Hypothalamus (tissue), 51 donors: ENCODE measurements at regions not wholly inside any gene's neighbourhood (a gene's known extent, or its start where the extent isn't known, plus 50 kb on each side); places are given as distances from the start of the nearest gene placed in this dataset.

Source experiments
- DNase-seq, 51 donors: peaks; one replicate each; lab custom pipeline; 2025; lab: John Stamatoyannopoulos, UW

DNA sequence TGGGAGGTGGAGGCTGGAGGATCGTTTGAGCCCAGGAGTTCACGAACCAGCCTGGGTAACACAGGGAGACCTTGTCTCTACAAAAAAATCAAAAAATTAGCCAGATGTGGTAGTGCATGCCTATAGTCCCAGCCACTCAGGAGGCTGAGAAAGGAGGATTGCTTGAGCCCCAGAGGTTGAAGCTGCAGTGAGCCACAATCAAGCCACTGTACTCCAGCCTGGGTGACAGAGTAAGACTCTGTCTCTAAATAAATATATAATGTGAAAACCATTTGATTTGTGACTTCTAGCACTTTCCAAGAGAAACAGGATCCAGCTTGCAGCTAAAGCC, 459.1 kb downstream of the SOX9 start:
- DNase-seq, result no peak

DNA sequence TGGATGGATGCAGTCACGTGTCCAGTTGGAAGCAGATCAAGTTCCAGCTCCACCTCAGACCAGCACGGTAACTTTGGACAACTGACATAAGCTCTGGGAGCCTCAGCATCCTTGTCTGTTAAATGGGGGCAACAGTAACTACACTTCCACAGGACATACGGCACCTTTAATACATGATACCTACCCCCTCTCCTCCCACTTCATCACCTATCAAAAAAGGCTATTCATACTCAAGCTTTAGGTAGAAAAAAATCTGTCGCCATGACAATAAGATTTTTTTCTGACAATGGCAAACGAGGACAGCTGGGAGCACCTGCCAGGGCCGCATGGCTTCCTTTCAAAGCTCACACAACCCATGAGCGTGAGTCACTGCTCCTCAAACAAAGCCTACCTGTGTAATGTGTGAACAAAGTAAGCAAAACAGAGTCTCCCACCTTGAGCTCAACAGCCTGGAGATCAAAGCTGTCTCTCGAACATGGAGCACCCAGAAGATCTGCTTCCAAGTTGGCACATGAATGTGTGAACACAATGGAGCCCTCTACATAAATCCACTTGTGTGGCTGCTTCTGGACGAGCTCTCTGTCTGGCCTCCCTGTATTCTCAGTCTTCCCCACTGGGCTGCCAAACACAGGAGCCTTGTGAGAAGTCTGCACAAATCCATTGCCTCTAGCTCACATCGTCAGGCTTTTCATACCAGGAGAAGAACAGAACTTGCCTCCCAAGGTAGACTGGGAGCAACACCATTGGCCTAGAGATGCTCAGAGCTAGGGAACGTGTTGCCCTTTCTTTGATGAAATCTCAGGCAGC, 459.7 kb downstream of the SOX9 start:
- peak in 8 of 51 donors; percentile 12 to 59 (median 24) for DNase-seq

DNA sequence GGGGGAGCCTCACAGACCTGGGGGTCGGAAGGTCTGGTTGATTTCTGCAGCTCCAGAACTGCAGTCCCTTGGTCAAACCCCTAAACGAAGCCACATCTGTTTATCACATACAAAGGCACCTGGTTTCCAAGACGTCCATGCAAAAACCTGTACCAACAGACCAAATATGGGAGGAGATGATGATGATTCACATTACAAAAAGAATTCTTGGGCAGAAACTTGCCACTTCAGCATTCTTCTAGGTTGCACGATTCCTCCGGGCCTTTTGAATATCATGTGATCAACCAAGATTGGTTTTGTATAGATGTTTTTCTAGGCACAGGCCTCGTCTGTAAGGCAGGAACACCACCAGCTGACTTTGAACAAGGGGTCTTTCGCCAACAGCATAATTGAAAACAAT, 466.3 kb downstream of the SOX9 start:
- DNase-seq, result no peak

DNA sequence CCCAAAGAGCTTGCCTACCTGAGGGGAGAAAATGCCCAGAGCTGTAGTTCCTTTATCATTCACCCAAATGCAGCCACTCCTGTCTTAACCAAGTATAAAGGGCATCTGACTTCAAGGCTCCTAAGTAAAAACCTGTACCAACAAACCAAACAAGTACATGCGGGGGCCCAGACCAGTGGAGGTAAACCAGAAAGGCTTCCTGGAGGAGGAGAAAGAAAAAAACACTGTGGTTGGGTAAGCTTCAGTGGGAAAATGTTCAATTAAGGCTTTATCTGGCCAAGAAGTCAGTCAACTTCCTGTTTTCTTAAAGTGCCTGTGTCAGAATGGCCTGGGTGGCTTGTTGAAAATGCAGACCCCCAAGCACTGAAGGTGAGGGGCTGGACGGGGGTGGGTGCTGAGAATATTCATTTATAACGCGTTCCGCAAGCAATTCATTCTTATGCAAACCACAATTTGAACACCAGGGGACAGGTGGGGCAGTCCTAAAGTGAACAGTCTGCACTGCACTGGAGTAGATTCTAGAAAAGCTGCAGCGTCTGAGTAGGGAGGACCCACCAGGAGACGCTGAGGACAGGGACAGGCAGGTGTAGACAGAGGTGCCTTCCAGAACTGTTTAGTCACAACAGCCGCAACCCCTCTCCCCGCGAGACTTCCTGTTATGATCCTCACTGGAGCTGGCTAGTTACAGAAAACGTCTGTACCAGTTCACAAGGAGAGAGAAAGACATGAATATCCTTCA, 467.1 kb downstream of the SOX9 start:
- no peak for DNase-seq

DNA sequence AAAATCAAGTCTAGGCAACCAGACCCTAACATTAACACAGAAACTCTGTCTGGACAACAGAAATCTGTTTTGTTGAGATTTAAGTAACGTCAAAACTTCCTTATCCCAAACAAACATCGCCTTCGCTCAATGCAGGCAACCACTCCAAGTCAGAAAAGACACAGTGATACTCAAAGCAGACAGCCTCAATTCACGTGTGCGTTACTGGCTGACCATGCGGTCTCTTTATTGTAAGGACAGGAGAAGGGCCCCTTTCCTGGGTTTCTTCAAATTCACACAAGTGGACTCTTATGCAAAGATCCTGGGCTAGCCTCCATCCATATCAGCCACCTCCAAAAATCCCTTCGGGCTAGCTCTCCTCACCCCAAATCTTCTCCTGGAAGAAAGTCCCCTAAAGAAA, 467.7 kb downstream of the SOX9 start:
- DNase-seq, result peak in 1 of 51 donors; percentile 34

DNA sequence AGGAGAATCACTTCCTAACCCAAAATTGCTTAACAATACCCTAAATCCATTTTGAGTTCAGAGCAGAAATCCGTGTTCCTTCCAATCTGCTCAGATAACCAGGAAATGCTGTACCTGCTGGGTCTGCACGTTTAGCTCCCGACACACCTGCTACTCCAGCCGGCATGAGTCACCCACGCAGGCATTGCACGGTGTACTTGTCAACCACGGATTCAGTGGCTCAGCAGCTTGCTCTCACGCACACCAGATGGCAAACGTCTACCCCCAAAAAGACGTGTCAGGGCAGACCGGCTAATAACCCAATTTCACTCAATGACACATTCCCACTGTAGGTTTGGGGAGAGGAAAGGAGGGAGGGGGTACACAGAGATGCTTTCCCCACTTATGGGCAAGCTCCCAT, 468.1 kb downstream of the SOX9 start:
- DNase-seq, result peak in 11 of 51 donors; percentile 10 to 79 (median 26)

DNA sequence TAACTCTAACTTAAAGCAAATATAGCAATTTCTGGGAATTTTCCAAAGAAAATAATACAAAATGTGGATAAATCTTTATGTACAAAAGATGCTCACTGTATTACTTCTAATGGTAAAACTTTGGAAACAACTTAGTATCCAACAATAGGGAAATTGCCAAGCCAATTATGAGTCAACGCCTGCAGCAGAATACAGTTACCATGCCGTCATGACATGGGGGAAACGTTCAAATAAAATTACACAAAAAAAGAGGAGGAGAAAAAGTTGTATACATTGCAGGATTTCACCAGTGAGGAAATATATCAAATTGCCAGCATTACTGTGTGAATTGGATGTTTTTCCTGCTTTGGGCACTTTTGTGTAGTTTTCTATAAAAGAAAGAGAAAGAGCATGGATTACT, 469.6 kb downstream of the SOX9 start:
- no peak for DNase-seq

DNA sequence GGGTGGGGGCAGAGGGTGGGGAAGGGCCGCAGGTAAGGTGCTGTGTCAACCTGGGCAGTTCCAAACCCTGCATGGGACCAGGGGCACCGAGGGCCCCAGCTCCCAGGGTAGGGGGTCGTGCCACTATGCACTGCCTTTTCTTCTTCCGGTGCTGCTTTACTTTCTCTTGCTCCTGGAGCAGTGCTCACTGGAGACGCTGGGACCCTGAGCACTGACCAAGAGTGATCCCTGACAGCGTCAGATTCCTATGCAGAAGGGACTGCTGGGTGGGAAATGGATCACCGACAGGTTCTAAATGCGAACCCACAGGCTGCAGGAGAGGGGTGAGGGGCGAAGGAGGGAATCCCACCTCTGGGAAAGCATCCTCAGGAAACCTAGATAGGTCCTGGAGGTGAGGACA, 470.1 kb downstream of the SOX9 start:
- no peak for DNase-seq

DNA sequence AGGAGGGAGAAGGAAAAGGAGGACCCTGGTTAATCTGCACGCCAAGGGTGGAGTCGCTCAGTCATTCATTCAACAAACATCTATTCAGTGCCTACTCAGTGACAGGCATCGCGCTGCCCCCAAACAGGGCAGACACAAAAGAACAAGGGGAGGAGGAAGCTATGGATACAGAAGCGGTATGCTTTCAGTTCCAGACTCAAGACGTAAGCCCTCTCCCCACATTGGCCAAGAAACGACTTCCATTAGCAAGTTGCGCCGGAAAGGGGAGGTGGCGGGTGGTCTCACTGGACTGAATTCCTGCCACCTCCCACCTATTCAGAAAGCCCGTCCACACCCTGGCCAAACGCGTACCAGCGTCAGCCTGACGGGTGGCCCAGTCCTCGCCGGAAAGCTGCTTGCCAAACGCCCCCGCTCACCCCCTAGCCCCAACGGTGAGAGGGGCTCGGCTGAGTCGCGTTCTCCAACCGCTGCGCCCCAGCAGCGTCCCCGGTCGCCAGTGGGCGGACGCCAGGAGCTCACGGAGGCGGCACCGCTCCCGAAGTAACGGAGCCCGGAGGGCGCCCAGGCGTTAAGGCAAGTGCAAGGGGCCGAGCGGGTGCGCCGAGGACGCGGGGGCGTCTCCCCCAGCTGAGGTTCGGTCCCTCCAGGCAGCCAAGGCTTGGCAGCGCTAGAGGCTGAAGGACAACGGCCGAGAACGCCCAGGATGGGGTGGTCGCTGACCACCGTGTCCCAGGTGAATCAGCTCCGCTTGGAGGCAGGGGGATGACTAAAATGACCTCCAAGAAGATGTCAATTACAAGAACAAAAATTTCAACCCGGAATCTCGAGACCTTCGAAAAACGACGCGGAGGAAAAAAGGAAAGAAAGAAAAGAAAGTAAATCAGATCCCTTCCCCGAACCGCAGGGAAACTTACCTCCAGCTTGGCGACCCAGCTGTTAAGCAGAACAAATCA, 470.7 kb downstream of the SOX9 start:
- DNase-seq, result peak in 6 of 51 donors; percentile 15 to 54 (median 32)

DNA sequence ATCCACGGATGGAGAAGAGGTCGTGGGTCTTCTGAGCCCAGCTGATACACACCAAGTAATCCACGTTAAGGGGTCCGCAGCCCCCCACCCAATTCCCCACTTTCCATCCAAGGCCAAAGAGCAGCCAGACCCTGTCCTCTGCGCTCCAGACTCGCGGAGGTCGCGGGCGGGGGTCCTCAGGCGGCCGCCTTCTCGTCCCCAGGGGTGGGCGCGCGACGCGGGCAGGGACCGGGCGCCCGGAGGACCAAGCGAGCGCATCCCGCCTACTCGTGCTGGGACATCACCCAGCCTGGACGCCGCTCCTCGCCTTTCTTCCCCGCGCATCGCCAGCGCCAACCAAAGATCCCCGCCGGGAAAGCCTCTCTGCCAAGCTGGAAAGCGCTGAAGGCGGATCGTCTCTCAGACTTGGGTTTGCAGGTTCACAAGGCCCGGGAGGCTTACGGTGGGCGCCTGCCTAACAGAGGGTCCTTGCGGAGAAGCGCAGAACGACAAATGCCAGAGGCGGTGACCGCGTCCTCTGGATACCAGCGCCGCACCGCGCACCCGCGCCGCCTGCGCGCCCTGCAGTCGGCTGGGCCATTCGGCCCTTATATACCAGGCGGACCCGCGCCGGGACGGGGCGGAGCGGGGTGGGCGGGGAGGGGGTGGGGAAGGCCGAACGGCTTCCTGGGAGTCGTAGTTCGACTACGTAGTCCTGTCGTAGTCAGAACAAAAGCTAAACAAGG, 471.6 kb downstream of the SOX9 start:
- DNase-seq, result peak in 49 of 51 donors; percentile 24 to 86 (median 72)

DNA sequence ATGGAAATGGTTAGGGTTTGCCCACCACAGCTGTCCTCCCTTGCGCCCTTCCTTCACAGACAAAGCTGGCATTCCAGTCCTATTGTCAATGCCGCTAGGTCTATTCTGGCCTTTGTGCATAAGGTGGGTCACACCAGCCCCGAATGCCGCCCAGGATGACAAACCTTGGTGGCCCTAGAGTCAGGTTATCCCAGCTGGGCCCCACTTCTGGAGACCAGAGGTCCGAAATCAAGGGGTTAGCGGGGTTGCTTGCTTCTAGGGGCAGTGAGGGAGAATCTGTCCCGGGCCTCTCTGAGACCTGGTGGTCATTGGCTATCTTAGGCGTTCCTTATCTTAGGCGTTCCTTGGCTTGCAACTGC, 472.1 kb downstream of the SOX9 start:
- no peak for DNase-seq

DNA sequence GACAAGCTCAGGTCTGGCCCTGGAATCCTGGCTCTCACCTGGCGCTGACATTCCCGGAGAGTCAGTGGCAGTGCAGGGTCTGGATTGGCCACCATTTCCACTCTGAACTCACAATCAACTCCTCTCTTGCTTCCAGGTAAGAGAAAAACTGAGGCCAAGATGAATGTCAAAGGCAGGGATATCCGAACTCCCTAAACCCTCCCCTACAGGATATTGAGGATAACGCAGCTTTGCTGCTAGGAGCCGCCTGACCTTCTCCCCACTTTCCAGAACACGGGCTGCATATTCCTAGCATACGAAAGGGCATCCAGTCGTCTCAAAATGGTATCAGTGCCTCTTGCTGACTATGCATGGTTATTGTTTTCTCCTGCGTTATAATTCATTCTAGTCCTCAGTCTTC, 473.4 kb downstream of the SOX9 start:
- no peak for DNase-seq
